GM21526 (cell line): ENCODE measurements at regions not wholly inside any gene's neighbourhood (a gene's known extent, or its start where the extent isn't known, plus 50 kb on each side); places are given as distances from the start of the nearest gene placed in this dataset.

Experiments
- ATAC-seq: cut with Tn5 transposase; IDR thresholded peaks from one replicate; pipeline ENCODE4 v1.9.1; 2021; ENCODE audit warnings: moderate library complexity; ENCODE audit not compliant: unreplicated experiment, low FRiP score

DNA sequence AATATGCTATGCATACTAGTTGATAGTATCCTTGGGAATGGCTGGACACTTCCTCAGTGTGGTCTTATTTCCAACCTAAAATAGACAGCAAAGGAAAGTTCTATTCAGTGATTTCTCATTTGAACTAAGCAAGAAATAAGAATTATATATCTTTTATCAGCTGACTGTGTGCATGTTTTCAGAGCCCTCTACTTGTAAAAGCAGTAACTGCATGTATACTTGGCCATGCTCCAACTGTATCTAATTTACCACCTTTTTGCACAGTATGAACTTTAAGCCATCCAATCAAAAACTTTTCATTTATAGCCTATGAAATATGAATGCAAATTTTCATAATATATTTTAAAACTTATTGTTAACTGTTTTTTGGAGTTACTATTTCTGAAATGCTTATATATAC, 136.4 kb upstream of the PCDH9 start:
- no peak for ATAC-seq

DNA sequence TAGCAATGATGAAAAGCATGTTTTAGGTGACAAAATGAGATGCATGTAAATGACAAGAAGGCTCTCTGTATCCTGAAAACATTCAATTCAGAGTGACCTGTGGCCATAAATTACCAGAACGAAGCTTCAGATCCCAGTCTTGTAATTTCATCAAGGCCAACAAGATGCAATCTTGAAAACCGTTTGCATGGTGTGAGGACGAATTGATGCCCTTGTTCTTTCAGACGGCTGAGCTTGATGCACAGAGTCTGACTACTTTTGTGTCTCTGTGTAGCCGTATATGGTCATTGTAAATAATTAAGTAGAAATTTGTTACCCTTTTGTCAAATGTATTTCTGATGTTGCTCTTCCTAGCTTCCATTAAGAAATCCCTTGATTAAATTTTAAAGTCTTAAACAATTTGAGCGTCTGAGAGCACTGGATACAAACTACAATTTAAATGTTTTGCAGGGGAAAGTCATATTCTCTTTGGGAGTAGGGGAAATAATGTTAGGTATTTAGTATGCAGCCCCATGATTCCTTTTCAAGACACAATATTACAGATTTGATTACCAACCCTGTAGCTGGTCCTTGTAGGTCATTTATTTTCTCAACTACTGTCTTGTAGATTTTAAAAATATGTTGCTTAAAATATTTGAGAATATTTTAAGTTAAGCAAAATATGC, 125.8 kb upstream of the PCDH9 start:
- ATAC-seq = no peak

DNA sequence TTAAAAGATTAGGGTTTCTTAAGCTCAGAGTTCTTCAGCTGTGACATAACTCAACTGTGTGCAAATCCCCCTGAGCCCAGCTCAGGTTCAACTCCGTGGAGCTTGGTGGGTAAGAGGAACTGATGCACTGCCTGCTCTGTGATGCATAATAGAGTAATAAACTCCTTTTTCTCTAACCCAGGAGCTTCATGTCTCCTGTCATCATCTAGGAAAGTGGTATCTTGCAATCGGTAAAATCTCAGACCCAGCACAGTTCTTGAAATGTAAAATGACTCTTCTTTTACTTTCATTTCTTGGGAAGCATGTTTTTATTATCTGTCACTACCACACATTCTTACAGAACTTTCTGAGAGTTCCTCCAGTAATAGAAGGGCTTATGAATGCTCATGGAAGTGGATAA, 123.8 kb upstream of the PCDH9 start:
- ATAC-seq = no peak

DNA sequence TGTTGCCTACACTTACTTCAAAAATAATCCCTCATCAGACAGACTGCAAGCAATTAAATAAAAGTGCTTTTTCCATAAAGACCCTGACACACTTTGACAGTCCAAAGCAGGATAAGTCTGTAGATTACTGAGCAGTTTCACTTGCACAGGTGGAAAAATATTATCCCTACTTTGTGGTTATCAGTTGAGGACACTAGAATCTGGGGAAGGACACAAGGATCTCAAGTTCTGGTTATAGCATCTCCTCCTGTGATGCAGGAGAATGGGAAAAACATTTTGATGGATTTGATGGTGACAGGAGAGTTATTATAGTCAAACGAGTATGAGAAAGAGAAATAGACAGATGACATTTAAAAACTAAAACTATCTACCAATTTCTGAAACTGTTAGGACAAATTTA, 122.9 kb upstream of the PCDH9 start:
- ATAC-seq = no peak

DNA sequence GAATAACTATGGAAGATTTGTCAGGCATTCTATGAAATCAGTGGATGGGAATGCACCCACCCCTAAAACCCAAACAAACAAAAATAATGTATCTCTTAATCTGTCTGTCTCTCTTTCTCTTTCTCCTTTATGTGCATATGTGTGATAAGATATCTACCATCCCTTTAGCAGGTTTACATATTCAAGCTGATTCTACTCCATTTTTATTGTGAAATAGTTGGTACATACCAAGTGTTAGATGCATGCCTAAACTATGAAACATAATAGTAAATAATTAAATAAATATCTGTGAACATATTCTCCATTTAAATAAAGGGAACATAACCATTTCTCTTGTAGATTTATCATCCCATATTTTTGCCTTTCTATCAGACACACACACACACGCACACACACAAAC, 121.8 kb upstream of the PCDH9 start:
- ATAC-seq = no peak

DNA sequence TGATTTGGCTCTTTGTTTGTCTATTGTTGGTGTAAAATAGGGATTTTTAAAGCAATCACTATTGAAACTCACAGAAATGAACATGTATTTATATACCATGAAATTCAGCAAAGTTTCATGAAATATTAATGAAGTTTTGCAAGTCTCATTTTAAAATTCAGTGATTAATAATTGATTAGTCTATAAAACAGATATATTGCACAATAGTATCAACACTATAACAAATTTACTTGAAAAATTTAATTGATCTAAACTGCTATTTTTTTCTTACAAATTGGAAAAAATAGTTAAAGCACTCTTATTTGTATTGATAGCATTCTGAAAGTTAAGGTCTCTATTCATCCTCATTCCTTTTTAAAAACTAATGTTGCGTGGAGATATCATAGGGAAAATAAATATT, 121.0 kb upstream of the PCDH9 start:
- ATAC-seq = no peak

DNA sequence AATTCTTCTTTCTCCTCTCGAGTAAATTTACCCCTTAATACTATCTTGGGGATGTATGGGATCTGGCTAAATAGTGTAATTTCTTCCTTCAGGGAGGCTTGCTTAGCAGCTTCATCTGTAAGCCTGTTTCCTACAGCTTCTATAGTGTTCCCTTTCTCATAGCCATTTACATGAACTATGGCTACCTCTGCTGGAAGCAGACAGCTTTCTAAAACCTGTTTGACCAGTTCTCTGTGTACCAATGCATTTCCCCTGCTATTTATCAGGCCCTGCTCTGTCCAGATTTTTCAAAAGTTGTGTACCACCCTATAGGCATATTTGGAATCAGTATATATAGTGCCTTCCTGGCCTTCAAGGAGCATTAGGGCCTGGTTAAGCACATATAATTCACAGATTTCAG, 113.6 kb upstream of the PCDH9 start:
- ATAC-seq = no peak

DNA sequence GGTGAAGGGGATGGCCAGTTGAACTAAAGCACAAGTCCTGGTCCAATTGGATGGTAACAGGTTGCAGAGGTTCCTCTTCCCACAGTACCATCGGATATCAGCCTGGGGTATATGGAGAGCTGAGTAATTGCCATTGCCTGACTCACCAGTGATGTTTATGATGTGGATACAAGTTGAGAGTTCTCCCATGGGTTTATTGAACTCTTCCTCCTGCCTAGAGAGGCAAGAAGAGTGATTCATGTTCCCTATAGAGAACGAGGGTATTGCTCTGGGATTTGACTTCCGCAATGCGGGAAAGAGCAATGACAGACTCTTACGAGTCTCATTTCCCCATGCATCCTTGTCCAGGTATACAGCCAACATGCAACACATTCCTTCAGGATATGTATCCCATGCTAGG, 111.3 kb upstream of the PCDH9 start:
- ATAC-seq = no peak

DNA sequence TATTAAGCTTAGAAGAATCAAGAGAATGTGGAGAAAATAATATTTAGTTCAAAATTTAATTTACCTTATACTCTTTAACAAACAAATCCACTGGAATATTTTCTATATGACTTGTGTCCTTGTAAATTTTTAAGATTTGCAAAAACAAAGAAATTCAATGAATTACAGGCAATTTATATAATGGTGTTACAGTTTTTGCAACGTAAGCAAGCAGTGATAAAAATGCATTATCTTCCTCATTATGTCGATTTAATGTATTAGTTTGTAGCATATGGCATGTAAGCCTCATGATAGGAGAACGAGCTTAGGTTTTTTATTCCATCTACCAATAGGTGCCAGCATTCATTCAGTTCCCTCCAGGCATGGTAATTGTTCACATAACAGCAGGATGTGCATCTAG, 100.0 kb upstream of the PCDH9 start:
- no peak for ATAC-seq

DNA sequence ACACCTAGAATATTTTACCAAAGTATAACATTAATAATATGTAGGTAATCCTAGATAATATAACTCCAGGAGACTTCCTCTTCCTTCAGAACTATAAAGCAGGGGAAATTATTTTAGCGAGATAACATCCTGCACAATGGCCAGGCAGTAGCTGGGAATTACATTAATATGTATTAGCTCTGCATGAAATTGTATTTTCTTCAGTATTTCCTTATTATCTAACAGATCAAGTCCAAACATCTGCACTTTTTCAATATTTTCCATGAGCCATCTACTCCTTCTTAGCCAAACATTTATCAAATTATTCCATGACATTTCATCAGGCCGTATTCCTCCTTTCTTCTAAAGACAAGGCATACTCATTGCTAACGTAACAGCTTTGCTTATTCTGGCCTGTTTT, 98.8 kb upstream of the PCDH9 start:
- ATAC-seq = no peak

DNA sequence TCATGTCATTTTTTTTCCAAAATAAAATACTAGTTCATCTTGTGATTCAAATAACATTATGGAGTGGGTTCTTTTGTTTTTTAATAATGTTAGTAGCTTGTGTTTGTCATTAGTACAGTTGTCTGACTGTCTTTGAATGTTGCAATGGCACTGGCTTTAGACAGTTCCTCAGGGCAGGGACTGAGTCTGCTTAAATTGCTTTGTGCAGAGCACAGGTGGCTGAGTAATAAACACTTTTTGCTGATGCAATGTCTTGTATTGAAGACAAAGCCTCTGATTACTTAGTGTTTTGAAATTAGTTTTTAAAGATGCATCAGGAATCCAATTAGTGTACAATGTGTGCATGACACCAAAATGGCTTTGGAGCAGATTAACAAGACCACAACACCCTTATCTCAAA, 88.7 kb upstream of the PCDH9 start:
- no peak for ATAC-seq

DNA sequence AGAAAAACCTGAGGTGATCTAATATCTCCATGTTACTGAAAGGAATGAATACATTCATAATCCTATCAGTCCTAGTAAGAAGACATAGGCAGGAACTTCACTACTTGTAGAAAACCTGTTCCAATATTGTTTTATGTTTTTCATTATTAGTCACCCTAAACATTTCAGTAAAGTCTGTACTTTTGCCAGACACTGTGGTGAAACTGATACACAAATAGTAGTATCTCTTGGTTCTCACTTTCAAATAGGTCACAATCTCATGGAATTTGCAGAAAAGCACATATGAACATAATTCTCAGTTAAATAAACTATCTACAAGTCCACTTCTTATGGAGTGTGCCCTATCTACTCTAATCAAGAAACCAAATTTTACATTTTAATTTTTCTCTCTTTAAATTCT, 88.3 kb upstream of the PCDH9 start:
- no peak for ATAC-seq

DNA sequence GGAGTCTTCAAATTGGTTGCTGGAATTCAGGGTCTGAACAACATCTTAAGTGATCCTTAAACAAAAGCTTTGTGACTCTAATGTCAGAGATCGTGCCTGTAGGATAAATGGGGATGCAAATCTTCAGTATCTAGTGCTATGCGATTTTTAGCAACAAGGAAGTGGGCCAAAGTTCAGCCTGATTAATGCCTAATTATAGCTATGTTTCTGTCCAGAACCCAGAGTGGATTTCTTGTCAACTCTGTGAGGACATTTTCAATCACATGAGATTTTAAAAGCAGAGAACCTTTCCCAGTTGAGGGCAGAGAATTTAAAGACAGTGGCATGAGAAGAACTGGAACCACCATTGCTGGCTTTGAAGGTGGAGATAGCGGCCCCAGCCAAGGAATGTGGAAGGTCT, 84.3 kb upstream of the PCDH9 start:
- ATAC-seq = no peak

DNA sequence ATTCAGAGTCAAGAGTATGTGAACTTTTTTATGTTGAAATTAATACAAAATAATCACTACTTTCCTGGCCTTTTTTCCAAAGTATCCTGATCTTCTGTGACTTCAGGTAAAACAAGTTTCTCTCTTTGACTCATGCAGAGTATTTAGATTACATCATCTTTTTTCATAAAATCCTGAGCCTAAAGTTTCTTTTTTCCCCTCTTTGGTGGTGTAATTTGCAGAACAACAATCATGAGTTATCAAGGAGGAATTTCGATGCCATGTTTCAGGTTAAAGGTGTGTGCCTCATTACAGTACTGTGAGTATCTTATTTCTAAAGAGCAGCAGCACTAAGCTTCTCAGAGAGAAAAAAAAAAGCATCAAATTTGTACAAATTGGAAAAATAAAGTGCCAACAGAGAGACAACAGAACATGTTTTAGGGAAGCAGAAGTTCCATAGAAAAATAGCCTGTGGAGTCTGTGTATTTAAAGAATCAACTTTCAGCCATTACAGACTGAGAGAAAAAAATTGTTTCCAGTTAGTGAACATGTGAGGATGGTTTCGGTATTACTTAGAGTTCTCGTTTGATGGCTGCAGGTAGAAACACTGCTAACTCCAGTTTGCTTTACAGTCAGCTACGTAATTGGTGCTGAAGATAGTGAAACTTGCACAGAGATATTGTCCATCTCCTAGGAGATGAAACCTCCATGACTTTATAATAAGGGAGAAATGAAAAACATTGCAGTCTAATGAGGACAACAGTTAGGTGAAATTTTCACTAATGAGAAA, 78.1 kb upstream of the PCDH9 start:
- ATAC-seq = no peak

DNA sequence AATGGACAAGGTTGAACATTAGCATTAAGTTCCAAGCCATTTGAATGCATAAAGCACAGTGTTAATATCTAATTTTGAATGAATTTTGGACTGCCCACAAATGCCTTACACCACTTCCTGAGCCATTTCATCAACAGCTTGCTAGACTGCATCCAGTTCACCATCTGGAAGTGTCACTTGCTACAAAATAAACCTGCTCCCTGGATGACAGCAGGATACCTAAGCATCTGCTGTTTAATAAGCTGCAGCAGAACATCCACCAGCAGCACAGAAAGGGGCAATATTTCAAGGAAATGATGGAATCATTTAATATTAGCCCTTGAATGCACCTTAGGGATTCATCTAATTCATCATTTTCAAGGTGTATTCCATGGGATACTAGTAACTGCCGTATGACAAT, 76.6 kb upstream of the PCDH9 start:
- ATAC-seq = no peak

DNA sequence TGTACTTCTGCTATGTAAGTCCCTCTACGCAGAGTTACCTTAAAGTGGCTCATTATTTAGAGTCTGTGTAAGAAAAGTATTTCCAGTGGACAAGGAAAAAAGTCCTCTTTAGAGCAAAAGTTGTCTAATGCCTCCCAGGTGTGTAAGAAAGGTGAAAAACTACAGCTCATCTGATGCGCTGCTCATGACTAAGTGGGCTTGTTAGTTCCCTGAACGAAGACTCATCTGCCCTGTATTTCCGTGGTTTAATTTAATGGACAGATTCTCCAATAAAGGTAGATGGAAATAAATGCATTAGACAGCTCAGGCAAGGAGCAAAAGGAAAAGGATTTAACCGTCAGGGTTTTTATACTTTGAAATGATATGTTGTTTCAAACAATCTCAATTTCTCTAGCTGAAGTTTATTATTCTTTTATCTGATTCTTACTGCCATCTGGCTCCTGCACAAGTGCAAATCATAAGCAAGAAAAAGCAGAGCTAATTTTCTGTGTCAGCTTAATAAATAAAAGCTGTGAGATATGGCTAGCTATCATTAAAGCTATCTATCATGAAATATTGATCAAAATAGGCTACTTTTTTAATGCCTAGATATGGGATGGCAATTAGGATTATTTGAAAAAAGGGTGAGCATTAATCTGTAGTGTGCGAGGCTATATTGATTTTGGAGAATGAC, 73.7 kb upstream of the PCDH9 start:
- no peak for ATAC-seq

DNA sequence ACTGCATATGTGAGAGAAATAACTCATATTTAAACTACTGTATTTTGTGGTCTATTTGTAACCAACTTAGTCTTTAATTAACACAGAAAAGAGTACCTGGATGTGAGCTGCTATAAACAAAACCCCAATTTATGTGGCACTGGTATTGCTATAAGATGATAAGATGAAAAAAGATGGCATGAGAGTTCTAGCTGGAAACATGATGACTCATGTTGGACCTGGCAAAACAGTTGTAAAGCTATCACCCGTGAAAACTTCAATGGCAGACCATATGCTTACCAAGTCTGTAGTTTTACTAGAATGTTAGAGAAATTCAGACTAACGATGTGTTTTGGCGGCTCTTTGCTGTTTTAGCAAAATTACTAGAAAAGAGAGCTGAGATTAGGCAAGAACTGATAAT, 69.6 kb upstream of the PCDH9 start:
- ATAC-seq = no peak

DNA sequence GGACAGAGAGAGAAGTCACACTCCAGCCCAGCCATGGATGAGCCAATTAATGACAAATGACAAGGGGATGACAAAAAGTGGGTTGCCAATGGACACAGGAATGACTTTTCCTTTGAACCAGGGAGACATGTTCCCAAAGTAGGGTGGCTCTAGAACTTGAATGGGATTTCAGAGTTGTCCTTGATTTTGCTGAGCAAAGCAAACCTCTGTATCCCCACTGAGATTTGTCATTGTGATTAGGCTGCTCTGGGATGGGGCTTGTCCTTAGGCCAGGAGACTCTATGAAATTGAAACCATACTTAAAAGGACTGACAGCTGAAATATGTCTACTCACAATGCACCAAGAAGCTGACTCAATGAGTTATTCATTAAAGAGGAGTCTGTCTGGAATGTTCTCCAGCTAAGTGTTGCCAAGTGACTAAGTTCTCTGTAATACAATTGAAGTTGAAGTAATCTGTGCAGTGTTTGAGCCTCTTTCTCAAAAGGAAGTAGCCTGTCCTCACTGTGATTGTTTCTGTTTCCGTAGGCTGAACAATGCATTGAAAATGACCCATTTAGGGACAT, 69.0 kb upstream of the PCDH9 start:
- ATAC-seq = no peak

DNA sequence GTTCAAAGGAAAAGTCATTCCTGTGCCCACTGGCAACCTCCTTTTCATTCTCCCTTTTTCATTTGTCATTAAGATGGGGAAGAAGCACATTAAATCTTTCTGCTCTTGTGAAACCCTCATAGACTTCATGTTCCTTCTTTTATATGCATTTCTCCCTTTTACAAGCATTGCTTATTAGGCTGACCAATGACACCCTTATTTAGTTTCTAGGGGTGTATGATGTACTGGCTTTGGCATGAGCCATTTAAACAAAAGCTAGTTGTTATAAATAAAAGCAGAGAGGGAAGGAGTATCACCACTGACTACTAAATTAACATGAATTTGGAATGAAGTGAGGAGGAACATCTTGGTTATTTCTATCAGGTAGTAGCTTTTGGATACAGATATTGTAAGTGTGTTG, 68.2 kb upstream of the PCDH9 start:
- no peak for ATAC-seq

DNA sequence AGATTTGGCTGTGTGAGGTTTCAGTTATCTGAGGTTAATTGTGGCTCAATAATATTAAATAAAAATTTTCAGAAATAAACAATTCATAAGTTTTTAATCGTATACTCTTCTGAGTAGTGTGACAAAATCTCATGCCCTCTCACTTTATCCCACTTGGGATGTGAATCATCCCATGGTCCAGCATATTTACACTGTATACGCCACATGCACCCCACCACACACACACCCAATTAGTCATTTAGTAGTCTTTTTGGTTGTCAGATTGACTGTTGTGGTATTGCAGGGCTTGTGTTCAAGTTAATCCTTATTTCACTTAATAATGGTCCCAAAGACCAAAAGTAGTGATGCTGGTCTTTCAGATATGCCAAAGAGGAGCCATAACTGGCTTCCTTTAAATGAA, 66.4 kb upstream of the PCDH9 start:
- no peak for ATAC-seq

DNA sequence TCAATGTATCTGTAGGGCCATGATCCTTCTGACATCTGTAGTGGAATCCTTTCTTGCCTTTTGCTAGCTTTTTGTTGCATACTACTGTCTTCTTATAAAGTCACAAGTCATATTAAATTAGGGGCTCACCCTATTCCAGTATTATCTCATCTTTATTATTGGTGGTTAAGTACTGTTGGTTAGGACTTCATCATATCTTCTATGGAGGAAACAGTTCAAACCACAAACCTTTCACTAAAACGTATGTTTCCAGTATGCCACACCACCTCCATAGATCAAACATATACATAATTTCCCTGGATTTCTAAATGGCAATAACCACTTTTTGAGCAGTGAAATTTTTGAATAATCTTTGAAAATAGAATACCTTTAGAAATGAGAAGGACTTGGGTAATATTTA, 62.8 kb upstream of the PCDH9 start:
- ATAC-seq = no peak

DNA sequence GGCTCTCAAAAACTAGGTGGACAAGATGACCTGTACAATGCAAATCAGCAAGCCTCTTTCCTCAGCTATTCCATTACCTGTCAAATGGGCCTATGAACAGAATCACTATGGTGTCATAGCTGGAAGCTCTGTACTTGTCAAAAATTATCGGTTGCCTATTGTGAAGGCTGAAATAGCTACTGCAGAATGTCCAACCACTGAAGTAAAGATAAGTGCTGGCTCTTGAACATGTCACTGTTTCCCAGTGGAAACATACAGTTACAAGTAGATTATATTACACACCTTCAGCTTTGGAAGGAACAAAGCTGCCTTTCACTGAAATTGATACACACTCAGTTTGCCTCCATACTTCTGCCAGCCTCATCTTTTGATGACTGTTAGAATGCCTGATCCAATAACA, 55.5 kb upstream of the PCDH9 start:
- no peak for ATAC-seq
